SIG-M5 treated with dmso at 0.1 percent for 504 hours (cell line): ENCODE measurements at regions not wholly inside any gene's neighbourhood (a gene's known extent, or its start where the extent isn't known, plus 50 kb on each side); places are given as distances from the start of the nearest gene placed in this dataset.
"Not testable (repeated sequence)": the region's sequence is repeated elsewhere in the genome, so short reads cannot be mapped to it uniquely, and the experiment has no call there.

Source experiments
- DNase-seq: peaks from one replicate; lab custom pipeline; 2025; ENCODE audit not compliant: unreplicated experiment; lab: John Stamatoyannopoulos, UW

GRCh38 chr4:23970201-23970850, 80.5 kb upstream of the PPARGC1A start:
- no peak for DNase-seq

GRCh38 chr4:23969635-23970145, 79.8 kb upstream of the PPARGC1A start:
- DNase-seq: no peak

GRCh38 chr4:23967281-23967680, 77.4 kb upstream of the PPARGC1A start:
- DNase-seq: no peak

DNA sequence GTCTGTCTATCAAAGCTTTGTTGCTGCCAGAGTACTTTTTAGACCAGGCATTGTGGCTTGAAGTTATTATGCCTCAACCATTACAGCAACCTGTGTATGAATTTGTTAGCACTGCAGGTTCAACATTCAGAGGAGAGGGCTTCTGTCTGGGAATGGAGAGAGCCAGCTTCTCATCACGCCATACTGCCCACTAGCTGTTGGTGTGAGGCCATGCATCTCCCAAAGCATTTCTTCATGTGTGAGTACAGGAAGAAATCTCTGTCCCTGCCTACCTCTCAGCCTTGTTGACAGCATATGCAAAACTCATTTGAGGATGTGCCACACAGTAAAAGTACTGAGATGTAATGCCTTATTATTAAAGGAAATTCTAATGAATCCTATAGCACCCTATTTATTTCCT, 76.9 kb upstream of the PPARGC1A start:
- no peak for DNase-seq

DNA sequence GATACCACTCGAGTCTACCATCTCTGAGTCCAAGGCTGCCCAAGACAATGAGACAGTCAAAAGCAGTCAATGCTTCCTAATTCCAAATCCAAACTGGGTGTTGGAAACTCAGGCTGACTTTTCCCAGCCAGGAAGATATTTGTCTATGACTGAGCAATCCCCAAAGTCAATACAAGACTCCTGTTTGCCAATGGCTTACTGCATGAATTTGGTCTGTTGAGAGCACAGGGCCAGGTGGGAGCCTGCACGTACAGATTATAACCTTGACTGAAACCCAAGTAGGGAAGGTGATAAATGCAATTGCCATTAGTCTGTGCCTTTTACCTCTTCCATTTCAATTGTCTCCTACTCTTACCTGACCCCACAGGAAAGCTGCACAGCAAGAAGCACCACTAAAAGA, 72.6 kb upstream of the PPARGC1A start:
- no peak for DNase-seq

DNA sequence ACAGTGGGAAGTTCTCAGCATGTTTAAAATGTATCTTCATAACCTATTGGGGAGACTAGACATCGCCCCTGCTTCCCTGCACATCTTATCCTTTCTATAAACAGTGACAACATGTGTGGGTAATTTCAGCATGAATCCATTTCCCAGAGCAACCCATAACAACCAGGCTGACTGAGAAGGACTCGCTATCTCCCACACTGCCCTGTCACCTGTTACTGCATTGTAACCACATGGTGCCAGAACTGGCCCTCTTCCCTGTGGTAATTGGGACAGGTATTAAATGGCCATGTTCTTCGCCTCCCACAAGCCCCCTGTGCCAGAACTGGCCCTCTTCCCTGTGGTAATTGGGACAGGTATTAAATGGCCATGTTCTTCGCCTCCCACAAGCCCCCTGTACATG, 71.5 kb upstream of the PPARGC1A start:
- DNase-seq: not testable (repeated sequence)

GRCh38 chr4:23959396-23960148, 69.7 kb upstream of the PPARGC1A start:
- DNase-seq: no peak

DNA sequence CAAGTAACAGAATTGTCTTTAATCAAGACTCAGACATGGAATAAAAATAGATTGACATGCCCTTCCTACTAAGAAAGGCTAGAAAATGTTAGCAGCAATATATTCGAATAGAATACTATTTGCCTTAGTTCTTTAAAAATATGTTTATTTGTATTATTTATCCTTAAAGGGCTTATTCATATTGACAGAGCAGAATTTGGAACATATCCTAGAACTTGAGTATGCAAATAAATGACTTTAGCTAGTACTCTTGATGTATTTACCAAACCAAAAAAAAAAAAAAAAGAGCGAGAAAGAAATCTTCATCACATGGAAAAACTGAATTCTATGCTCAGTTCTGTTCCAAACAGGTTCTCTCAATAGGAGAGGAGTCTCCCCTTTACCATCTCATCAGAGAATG, 68.9 kb upstream of the PPARGC1A start:
- DNase-seq: no peak

DNA sequence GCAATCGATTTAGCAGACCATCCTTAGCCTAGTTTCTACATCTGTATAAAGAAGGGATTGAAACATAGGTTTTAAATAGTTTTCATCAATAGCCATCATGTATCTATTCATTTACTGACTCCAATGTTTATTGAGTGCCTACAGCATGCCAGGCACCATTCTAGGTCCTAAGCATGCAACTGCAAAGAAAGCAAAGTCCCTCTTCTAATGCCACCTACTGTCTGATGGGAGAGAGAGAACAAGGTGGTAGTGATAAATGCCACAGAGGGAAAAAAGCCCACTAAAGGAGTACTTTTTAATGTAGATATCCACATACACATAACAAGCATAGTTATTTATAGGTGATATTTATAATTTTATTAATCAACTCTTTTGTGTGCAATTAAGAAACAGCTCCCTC, 67.6 kb upstream of the PPARGC1A start:
- DNase-seq: no peak

DNA sequence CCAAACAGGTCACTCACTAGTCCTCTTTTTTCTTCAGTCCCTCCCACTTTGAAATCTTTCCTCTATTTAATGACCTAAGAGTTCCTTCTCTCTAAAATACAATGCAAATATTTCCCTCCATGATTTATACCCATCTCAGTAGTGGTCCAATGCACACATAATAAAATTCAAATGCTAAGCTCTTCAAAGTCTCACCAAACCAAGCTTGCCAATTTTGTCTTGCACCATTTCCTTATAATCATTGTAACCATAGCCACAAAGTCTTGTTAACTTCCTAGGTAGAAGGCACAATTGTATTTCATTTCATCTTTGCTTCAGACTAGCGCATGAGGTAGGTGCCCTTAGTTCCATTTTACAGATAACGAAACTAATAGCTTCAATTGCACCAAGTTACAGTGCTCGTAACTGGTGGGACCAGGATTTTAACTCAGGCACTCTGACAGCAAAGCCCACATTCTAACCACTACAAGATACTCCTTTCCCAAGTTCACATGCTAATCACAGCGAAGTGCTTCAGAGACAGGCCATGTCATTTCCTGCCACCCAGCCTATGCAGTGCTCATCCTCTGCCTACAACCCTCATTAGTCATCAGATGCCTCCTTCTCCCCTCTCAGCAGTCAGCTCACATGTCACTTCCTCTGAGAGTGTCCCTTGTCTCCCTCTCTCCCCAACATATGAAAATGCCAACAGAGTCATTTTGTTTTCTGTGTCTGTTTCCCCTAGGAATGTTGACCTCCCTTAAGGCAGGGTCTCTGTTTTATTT, 66.9 kb upstream of the PPARGC1A start:
- DNase-seq: no peak

DNA sequence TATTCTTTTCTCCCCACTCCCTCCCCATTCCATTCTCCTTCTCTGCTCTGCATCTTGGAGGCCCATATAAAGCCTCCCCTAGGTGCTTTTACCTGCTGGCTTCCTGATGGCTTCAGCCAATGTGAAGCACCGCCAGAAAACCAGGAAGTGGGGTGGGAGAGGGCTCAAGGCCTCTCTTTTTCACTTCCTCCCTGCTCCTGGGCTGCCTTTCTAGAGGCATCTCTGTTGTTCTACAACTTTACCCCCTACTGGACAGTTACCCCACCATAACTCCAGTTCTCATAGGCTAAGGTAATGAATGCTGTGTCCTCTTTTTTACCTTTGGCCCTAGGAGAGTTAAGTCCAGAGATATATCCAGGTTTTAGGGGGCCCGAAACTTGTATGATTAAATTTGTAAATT, 62.4 kb upstream of the PPARGC1A start:
- DNase-seq: no peak

- DNase-seq: no peak
Observed at GRCh38 chr4:23947826-23948225, 58.0 kb upstream of the PPARGC1A start.

- DNase-seq: no peak
Observed at GRCh38 chr4:23946299-23946698, 56.5 kb upstream of the PPARGC1A start.

GRCh38 chr4:23945451-23946017, 55.7 kb upstream of the PPARGC1A start:
- peak; percentile 53 for DNase-seq

GRCh38 chr4:23944556-23944955, 54.7 kb upstream of the PPARGC1A start:
- DNase-seq: not testable (repeated sequence)

DNA sequence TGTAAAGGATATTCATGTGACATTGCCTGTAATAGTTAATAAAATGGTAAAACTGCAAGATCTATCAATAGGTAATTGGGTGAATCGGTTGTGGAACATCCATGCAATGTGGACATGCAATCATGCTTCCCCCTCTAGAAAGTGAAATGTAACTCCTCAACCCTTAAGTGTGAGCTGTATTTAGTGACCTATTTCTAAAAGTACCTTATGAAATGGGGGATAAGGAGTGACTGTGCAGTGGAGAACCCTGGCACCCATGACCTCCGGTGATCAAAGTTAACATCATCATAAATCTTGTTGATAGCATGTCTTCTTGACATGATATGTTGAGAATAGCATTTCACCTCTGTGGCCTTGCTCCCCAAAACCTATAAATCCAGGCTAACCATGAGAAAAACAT, 53.6 kb upstream of the PPARGC1A start:
- DNase-seq: no peak

GRCh38 chr4:23942471-23942870, 52.6 kb upstream of the PPARGC1A start:
- no peak for DNase-seq
